ENCODE measurements at regions not wholly inside any gene's neighbourhood (a gene's known extent, or its start where the extent isn't known, plus 50 kb on each side); places are given as distances from the start of the nearest gene placed in this dataset.
A peak's percentile ranks its signal among the peaks of the same experiment; 100 is the strongest.
"Not testable (repeated sequence)": the region's sequence is repeated elsewhere in the genome, so short reads cannot be mapped to it uniquely, and the experiment has no call there.

DNA sequence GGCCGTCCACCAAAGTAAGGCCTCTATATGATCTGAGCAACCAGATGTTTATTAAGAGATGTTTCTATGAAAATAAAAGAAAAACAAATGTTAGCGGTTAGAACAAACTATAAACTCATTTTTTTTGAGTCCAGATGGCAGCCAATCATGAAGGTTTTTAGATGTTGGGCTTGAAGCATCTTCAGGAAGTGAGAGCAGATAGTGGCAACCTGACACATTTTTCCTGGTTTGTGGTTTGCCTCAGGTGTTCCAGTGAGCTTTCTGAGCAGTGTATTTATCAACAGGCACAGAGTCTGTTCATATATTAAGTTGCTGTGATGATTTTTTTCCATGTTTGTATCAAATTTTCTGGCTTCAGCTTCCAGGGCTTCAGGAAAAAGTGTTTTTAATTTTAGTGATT, 1468.0 kb downstream of the KHDRBS2 start:
- not testable (repeated sequence) for H3K4me3 ChIP-seq; H3K27me3 ChIP-seq; H3K9me3 ChIP-seq (replicated peaks); H3K4me1 ChIP-seq; H3K27ac ChIP-seq; DNase-seq; H3K36me3 ChIP-seq

DNA sequence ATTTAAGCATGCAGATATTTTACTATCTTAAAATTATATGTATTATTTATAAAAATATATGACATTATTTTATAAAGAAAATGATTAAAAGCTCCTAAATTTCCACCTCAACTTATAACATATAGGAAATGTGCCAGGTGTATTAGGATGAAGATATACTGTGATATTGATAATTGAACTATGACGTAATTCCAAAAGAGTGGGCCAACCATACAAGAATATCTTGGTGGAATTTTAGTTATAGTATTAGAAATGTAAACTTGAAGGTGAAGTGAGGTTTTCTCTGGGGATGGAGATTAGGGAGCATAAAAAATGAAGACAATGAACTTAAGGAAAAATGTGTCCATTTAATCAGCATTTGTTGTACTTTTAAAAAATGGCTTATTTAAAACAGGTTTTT, 1471.2 kb downstream of the KHDRBS2 start:
- not testable (repeated sequence) for H3K36me3 ChIP-seq; H3K9me3 ChIP-seq (replicated peaks); DNase-seq; H3K4me1 ChIP-seq; H3K4me3 ChIP-seq; H3K27me3 ChIP-seq; H3K27ac ChIP-seq

DNA sequence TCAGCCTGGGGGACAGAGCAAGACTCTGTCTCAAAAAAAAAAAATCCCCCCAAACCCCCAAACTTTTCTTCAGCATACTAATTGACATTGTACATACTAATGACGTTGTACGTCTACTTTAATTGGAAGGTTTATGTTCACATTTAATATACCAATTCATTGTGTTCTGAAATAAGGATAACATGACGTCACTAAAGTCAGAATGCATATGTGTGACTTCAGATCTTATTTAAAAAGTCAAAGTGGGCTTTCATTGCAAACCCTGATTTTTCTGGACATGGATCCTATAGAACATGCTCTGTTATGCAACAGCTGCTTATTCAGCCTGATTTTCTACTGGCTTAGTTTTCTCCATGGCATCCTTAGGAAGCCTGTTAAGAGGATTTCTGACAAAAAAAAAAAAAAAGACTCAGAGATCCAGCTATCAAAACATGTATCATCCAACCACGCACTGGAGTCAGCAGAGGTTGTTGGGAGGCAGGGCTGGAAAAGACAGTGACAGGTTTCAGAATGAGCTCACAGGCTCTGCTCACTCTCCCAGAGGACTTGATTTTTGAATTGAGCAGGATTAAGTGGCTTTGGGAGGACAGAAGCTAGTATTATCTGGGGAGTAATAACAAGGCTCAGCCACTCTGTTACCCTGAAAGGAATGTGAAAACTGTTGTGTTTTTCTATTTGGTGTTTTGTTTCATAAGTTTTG, 1472.0 kb downstream of the KHDRBS2 start:
- not testable (repeated sequence) for H3K27ac ChIP-seq; H3K36me3 ChIP-seq; H3K9me3 ChIP-seq (replicated peaks); H3K4me3 ChIP-seq; H3K27me3 ChIP-seq; H3K4me1 ChIP-seq
- DNase-seq = peak; percentile 12 to 39

DNA sequence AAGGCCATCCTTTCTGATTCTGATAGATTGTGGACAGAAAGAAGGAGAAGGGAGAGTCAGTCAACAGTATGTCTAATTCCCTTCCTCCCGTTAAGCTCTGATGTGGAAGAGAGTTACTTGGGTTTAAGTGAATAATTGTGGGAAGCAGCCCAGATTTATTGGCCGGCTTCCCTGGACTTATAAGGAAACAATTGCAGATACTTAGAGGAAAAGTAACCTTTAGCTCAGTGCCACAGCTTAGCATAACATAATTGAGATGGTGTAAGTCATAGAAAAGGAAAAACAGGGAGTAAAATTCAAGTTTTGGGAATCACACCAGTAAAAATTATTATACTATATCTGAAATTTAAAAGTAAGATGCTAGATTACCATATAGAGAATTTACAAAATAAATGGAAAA, 1475.8 kb downstream of the KHDRBS2 start:
- DNase-seq; H3K27me3 ChIP-seq; H3K4me3 ChIP-seq; H3K4me1 ChIP-seq; H3K27ac ChIP-seq; H3K9me3 ChIP-seq (replicated peaks); H3K36me3 ChIP-seq: not testable (repeated sequence)

DNA sequence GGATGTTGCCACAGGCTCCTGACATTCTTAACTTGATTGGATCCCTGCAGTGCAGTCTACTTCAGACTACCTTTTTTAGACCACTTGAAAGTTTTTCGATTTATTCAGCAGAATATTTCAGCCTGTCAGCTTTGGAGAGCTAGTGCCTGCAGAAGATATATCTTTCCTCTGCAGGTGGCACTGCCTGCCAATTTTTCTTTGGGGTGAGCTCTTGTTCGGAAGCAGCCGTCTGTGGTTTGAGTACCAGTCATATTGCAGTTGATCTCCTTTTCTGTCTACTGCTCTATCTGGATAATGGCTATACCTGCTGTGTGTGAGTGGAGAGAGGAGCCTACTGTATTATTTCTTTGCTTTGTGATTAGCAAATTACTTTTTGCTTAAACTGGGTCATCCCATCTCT, 1486.9 kb downstream of the KHDRBS2 start:
- not testable (repeated sequence) for H3K4me1 ChIP-seq; H3K27me3 ChIP-seq; H3K9me3 ChIP-seq (replicated peaks); H3K27ac ChIP-seq; H3K36me3 ChIP-seq; H3K4me3 ChIP-seq
- DNase-seq = peak in 1 of 2 experiments; percentile 1

DNA sequence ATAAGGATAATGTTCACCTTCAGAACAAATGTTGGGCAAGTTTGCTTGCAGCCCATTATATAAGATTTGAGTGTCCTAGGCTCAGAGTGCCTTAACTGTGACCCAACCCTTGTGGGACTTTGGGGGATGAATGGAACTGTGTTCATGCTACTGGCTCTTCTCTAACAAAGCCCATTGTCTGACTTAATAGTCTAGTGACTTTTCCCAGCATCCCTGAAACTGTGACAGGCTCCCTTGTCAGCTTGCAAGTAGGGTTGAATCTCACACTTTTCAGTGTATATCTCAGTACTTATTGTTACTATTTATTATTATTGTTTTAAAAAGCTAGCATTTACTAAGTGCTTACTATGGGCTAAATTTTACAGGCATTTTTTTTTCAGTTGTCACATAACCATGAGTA, 1488.2 kb downstream of the KHDRBS2 start:
- not testable (repeated sequence) for H3K27ac ChIP-seq; H3K4me1 ChIP-seq; H3K36me3 ChIP-seq; H3K9me3 ChIP-seq (replicated peaks); H3K4me3 ChIP-seq; H3K27me3 ChIP-seq; DNase-seq

DNA sequence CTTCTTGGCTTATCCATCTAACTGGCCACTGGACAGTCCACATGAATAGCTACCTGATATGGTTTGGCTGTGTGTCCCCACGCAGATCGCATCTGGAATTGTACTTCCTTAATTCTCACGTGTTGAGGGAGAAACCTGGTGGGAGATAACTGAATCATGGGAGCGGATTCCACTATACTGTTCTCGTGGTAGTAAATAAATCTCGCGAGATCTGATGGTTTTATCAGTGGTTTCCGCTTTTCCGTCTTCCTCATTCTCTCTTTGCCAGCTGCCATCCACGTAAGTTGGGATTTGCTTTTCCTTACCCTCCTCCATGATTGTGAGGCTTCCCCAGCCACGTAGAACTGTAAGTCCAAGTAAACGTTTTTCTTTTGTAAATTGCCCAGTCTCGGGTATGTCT, 1496.4 kb downstream of the KHDRBS2 start:
- DNase-seq; H3K9me3 ChIP-seq (replicated peaks); H3K4me3 ChIP-seq; H3K36me3 ChIP-seq; H3K27me3 ChIP-seq; H3K4me1 ChIP-seq; H3K27ac ChIP-seq: not testable (repeated sequence)

DNA sequence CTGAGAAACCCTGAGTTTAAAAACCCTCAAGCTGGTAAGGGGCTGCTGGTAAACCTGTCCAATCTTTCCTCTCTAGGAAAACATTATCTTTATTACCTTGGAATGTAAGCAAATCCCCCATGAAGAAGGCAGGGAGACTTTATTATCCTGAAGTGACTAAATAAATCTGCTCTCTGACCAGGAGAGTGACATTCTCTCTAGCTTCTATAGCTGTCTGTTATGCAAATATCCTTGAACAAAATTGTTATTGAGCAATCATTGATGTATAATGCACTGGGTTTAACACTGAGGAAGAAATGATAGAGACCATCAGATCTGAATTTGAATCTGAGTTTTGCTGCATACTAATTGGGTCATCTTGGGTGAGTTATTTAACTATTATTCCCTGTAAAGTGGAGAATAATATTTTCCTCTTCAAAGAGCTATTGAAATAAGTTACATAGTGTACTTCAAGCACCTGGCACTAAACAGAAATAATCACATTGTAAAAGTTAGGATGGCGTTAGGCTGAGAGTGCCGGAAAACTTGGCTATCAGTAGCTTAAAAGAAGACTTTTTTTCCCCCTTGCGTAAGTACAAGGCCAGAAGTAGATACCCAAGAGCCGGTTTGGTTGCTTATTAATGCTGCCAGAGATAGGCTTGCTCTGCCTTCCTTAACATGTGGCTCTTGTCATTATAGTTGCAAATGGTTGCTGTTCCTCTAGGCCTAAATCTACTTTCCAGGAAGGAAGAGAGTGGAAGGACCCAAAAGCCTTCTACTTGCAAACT, 1503.1 kb downstream of the KHDRBS2 start:
- not testable (repeated sequence) for H3K4me1 ChIP-seq; H3K9me3 ChIP-seq (replicated peaks); DNase-seq; H3K27me3 ChIP-seq; H3K36me3 ChIP-seq; H3K4me3 ChIP-seq; H3K27ac ChIP-seq

DNA sequence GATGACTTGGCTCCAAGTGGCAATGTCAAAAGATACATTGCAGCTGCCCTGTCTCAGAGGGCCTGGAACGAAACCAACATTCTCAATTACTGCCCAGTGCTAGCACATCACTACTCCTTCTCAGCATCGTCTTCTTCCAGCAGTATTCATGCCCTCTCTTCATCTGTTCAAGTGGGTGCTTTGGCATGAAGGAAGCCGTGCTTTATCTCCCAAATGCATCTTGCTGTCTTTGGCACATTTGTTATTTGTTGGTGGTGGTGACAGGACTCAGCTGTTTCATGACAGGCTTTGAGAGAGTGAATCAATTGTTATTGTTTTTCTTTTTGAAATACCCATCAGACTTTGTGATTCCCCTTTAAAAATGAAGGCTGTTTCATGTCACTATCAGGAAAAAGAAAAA, 1506.4 kb downstream of the KHDRBS2 start:
- not testable (repeated sequence) for H3K9me3 ChIP-seq (replicated peaks); H3K27ac ChIP-seq; DNase-seq; H3K4me3 ChIP-seq; H3K4me1 ChIP-seq; H3K27me3 ChIP-seq; H3K36me3 ChIP-seq

DNA sequence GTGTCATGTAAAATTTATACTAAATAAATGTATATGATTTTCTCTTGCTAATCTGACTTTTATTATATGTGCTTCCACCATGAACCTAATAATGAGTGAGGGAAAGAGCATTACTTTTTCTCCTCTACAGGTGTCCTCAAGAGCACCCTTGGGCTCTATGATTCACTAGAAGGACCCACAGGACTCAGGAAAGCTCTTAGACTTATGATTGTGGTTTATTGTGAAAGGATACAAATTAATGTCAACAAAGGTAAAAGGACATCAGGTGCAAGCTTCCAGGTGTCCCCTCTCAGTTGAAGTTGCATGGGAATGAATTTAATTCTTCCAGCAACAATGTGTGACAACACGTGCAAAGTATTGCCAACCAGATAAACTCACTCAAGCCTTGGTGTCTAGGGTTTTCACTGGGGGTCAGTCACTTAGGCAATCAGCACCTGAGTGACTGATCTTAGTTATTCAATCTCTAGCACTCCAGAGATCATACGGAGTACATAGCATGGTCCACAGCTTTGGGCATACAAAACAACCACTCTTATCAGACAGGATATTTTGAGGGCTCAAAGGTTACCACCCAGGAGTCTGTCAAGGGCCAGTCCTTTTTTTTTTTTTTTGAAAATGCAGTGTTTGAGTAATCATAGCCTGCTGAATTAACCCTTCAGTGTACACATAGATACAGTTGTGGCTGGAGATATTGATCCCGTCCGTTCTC, 1518.1 kb downstream of the KHDRBS2 start:
- H3K9me3 ChIP-seq (replicated peaks); H3K27me3 ChIP-seq; H3K4me1 ChIP-seq; H3K27ac ChIP-seq; H3K36me3 ChIP-seq; DNase-seq; H3K4me3 ChIP-seq: not testable (repeated sequence)

DNA sequence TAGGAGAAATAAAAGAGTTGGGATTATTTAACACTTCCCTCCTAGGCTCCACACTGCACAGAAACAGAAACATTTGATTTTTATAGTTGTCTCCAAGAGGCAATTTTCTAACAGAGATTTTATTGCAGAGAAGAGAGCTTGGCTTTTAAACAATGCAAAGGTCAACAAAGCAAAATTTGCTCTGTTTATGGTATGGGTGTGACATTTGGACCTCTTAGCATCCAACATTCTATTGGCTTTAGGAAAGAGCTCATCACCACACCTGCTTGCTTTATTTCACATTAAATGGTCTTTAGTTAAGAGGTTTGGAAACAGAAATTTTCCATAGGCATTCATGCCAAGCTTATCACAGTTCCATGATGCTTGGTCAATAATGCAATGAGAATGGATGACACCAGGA, 1520.7 kb downstream of the KHDRBS2 start:
- not testable (repeated sequence) for H3K9me3 ChIP-seq (replicated peaks); H3K36me3 ChIP-seq; H3K4me1 ChIP-seq; H3K27me3 ChIP-seq; DNase-seq; H3K4me3 ChIP-seq; H3K27ac ChIP-seq

DNA sequence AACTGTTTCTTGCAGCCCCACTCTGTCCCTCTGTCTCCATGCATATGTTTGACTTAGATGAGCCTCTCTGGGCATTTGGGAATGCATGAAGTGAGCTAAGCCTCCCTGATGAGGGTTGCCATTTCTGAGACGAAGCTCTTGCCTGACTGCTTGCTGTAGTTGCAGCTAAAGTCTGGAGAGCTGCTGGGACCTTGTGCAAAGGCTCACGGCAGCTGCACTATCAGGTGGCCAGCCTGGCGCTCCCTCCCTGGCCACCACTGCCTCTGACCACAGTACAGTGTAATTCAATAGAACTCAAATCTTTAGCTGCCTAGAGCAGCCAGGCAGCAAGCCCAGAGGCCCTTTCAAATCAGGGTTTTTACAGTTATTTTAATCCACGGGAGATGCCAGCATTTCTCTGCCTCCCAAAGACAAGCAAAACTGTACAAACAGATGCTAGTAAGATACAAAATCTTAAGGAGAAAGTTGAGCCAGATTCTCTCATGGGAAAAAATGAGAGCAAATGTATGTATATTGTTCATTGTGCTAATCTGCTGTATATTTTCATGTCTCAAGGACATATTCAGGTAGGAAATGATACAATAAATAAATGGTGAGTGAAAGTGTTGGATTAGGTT, 1522.5 kb downstream of the KHDRBS2 start:
- not testable (repeated sequence) for DNase-seq; H3K36me3 ChIP-seq; H3K9me3 ChIP-seq (replicated peaks)

DNA sequence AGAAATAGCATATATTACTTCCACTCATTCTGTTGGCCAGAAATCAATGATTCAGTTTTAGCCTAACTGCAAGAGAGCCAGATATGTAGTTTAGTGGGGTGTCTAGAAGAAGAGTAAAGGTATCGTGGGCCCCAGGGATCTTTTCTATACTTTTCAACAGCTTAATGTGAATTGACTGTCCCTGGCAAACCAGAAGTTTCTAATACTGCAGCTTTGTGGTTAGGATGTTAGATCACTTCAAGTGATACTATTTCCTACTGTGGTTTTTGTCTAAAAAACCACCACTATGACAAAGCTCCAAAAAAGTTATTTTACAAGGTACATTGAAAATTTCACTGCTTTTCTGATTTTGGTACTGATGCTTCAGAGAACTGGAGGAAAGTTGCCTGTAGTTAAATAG, 1525.1 kb downstream of the KHDRBS2 start:
- not testable (repeated sequence) for H3K4me3 ChIP-seq; H3K4me1 ChIP-seq; H3K36me3 ChIP-seq; H3K27ac ChIP-seq; H3K27me3 ChIP-seq; DNase-seq; H3K9me3 ChIP-seq (replicated peaks)

More for the DNA sequence above, 1522.5 kb downstream of the KHDRBS2 start:
- H3K27ac ChIP-seq, H3K4me1 ChIP-seq, H3K27me3 ChIP-seq, H3K4me3 ChIP-seq: not testable (repeated sequence)

DNA sequence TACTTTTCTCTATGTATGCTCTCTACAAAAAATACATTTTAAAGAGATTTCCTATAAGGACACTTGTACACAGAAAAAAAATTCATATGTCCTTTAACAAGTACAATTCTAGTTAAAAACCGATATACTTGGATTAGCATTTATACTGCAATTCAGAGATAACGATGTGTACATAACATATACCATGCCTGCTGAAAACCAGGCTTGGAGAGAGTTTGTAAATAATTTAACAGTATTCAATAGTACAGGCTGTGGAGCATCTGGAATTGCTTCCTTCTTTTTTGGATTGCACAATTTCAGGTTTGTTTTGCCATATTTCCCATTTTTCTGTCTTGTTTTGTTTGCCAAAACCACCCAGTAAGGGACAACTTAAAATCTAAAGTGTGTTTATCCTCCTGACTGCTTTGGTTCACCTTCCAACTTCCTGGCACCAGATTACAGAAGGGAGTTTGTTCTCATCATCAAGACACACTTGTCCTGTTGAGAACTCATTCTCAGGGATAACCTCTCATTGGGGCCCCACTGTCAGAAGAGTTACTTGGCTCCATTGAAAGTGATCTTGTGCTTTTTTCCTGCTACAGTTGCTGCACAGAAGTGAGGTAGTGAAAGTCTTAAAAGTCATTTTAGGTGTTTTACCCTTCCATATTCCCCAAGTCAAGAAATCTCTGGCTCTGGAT, 1526.7 kb downstream of the KHDRBS2 start:
- not testable (repeated sequence) for DNase-seq; H3K27me3 ChIP-seq; H3K9me3 ChIP-seq (replicated peaks); H3K27ac ChIP-seq; H3K4me1 ChIP-seq; H3K36me3 ChIP-seq; H3K4me3 ChIP-seq

DNA sequence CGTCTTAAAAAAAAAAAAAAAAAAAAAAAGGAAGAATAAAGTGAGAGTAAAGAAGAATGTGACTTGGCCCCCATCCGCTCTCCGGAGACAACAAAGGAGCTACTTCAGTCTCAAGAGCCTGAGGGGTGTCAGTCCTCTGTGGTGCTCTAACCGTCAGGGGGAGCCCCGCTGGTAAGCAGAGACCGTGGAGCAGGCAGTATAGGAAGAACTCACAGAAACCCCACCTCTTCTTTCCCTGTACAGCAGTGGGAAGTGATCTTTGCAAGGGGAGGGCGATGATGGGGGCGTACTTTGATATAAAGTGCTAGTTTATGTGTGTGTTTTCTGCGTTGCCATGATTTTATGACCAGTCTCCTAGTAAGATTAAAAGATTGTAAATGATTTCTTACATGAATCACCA, 1527.3 kb downstream of the KHDRBS2 start:
- H3K9me3 ChIP-seq (replicated peaks); H3K36me3 ChIP-seq; H3K4me3 ChIP-seq; H3K4me1 ChIP-seq; DNase-seq; H3K27me3 ChIP-seq; H3K27ac ChIP-seq: not testable (repeated sequence)
